Activated T-helper 2 cell treated with anti-CD3 and anti-CD28 coated beads, Interferon-gamma antibody, Interleukin-2, Interleukin-4, amounts not matched to agents 10 μg/mL and 5 μg/mL and 100 μg/mL, durations not matched to agents 14 hours and 24 hours and 36 hours (primary cell): ENCODE measurements at regions not wholly inside any gene's neighbourhood (a gene's known extent, or its start where the extent isn't known, plus 50 kb on each side); places are given as distances from the start of the nearest gene placed in this dataset.

ENCODE experiments used
- DNase-seq: peaks from one replicate; pipeline ENCODE4 v3.0.0; 2021; ENCODE audit warnings: low spot score
- H3K27ac Mint-ChIP-seq: one replicate; pipeline ENCODE4 v1.8.0; 2021; ENCODE audit warnings: mixed read lengths
- H3K27me3 Mint-ChIP-seq: one replicate; pipeline ENCODE4 v1.8.0; 2021; ENCODE audit warnings: low read depth, mixed read lengths
- H3K36me3 Mint-ChIP-seq: one replicate; pipeline ENCODE4 v1.8.0; 2021; ENCODE audit warnings: low read depth, mixed read lengths
- H3K4me1 Mint-ChIP-seq: one replicate; pipeline ENCODE4 v1.8.0; 2021; ENCODE audit warnings: low read depth, mixed read lengths
- H3K4me3 Mint-ChIP-seq: one replicate; pipeline ENCODE4 v1.8.0; 2021; ENCODE audit warnings: low read depth, mild to moderate bottlenecking, moderate library complexity, mixed read lengths
- H3K9me3 Mint-ChIP-seq: one replicate; pipeline ENCODE4 v1.8.0; 2021; ENCODE audit warnings: mixed read lengths
- intact Hi-C: fragments of 100-400 bp; cut with micrococcal nuclease; formaldehyde crosslinking; loops from one replicate; pipeline ENCODE4 v1.15.1; 2023

DNA sequence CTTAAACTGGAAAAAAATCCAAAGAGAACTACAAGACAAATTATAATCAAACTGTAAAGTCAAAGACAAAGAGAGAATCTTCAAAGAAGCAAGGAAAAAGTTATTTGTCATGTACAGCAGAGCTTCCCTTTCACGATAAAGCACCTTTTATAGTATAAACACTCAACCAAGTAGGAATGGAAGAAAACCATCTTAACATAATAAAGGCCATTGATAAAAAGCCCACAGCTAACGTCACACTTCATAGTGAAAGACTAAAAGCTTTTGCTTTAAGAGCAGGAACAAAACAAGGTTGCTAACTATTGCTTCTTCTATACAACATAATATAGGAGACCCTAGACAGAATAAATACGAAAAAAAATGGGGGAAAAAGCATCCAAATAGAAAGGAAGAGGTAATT lies 595.7 kb upstream of the POU3F4 start:
- H3K36me3 Mint-ChIP-seq: no peaks in the 10 kb centered on the region
- no peaks in the 10 kb centered on the region for H3K9me3 Mint-ChIP-seq
- intact Hi-C loops: no loop called here
- DNase-seq: no peak
- no peaks in the 10 kb centered on the region for H3K27me3 Mint-ChIP-seq
- H3K4me3 Mint-ChIP-seq: no peak overlapping the region
- no peak overlapping the region for H3K27ac Mint-ChIP-seq
- H3K4me1 Mint-ChIP-seq: no peaks in the 10 kb centered on the region

DNA sequence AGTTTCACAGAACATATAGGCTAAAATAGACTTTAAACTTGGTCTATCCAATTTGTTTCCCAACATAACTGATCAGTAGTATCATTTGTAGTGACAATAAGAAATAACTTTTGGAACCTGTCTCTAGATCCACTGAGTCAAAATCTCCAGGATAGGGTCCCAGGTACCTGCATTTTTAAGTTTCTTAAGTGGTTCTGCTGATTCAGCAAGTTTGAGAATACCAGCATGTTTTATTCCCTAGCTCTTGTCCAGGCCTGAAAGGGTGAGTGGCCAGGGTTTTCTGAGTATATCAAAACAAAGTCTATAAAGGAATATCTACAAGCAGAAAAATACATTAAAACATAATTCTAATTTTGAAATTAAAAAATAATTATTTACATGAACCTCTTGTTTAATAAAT lies 573.1 kb upstream of the POU3F4 start:
- H3K4me1 Mint-ChIP-seq: no peaks in the 10 kb centered on the region
- no peak overlapping the region for H3K4me3 Mint-ChIP-seq
- H3K27ac Mint-ChIP-seq: no peak overlapping the region
- no peak for DNase-seq
- intact Hi-C loops: no loop called here
- peaks cover 8% of the 10 kb centered on the region for H3K9me3 Mint-ChIP-seq
- H3K27me3 Mint-ChIP-seq: no peaks in the 10 kb centered on the region
- no peaks in the 10 kb centered on the region for H3K36me3 Mint-ChIP-seq

DNA sequence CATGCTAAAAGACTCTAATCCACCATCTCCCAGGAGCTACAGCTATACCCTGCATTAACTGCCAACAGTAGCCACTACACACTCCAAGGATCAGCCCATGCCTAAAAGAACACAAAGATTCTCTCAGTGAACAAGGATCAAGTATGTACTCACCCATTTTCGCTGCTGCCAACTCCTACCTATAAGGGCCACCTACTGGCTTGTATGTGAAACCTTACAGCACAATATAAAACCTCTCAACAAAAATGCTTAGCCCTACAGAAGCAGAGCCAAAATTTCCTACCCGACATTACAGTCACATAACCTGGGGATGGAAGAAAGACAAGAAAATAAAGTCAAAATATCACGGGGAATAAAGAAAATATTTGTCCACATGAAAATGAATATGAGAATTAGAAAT lies 562.8 kb upstream of the POU3F4 start:
- Mint-ChIP-seq H3K4me1 (no peaks in the 10 kb centered on the region), H3K27ac (no peak overlapping the region), H3K27me3 (no peaks in the 10 kb centered on the region), H3K9me3 (peaks cover 11% of the 10 kb centered on the region), H3K4me3 (no peak overlapping the region), H3K36me3 (no peaks in the 10 kb centered on the region)
- no peak for DNase-seq
- intact Hi-C loops: no loop called here

DNA sequence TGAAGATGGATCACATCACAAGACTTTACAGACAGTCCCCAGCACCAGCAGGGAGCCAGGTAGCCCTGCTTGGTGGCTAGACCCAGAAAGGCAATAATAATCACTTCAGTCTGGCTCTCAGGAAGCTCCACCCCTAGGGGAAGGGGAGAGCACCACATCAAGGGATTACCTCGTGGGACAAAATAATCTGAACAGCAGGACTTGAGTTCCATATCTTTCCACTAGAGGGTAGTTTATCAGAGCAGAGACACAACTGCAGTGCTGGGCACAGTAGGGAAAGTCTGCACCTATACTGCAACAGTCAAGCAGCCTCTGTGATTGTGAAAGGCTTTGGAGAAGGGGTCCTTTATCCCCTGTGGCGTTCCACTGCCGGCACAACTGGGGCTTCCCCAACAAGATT lies 547.0 kb upstream of the POU3F4 start:
- no peaks in the 10 kb centered on the region for H3K36me3 Mint-ChIP-seq

DNA sequence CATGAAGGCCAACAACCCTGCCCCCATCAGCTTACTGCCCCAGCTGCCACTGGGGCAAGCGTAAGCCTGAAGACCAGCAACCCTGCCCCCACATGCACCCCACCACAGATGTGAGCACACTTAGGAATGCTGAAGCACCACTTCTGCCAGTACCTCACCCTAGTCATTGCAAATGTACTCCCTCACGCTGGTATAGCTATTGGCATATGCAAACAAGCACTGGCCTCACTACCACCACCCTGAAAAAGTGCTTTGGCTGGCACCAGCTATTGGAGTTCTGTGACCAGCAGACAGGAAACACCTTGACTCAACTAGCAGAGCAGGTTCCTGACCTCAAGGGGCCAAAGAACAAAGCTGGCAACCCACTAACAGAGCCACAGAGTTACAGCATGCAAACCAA lies 534.4 kb upstream of the POU3F4 start:
- Mint-ChIP-seq H3K27ac (no peak overlapping the region), H3K9me3 (peaks cover 4% of the 10 kb centered on the region), H3K36me3 (no peaks in the 10 kb centered on the region), H3K27me3 (no peaks in the 10 kb centered on the region), H3K4me3 (no peak overlapping the region), H3K4me1 (no peaks in the 10 kb centered on the region)
- intact Hi-C loops: no loop called here
- DNase-seq: no peak

More for the DNA sequence above, 547.0 kb upstream of the POU3F4 start:
- intact Hi-C loops: no loop called here
- Mint-ChIP-seq H3K9me3 (no peaks in the 10 kb centered on the region), H3K4me3 (no peak overlapping the region), H3K27me3 (no peaks in the 10 kb centered on the region), H3K27ac (no peak overlapping the region), H3K4me1 (no peaks in the 10 kb centered on the region)
- no peak for DNase-seq

DNA sequence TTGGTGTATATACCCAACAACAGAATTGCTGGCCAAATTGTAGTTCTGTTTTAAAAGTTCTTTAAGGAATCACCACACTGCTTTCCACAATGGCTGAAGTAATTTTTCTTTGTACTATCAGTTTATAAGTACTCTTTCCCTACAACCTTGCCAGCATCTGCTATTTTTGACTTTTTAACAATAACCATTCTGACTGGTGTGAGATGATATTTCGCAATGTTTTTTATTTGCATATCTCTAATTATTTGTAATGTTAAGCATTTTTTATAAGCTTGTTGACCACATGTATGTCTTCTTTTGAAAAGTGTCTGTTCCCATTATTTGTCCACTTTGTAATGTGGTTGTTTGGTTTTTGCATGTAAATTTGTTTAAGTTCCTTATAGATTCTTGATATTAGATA lies 509.9 kb upstream of the POU3F4 start:
- intact Hi-C loops: no loop called here
- Mint-ChIP-seq H3K27me3 (no peaks in the 10 kb centered on the region), H3K27ac (no peak overlapping the region), H3K4me1 (no peaks in the 10 kb centered on the region), H3K36me3 (no peaks in the 10 kb centered on the region), H3K4me3 (no peak overlapping the region), H3K9me3 (peaks cover 12% of the 10 kb centered on the region)
- DNase-seq: no peak

DNA sequence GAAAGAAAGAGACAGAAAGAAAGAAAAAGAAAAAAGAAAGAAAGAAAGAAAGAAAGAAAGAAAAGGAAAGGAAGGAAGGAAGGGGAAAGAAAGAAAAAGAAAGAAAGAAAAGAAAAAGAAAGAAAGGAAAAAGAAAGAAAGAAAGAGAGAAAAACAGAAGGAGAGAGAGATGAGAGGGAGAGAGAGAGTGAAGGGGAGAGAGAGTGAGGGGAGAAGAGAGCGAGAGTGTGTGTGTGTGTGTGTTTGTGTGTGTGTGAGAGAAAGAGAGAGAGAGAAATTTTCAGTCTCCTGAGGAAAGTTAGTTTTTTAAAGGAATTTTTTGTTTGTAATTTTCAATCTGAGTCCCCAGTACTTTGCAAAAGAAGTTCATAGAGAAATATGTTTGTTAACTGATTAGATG lies 504.1 kb upstream of the POU3F4 start:
- Mint-ChIP-seq H3K4me3 (no peak overlapping the region), H3K4me1 (no peaks in the 10 kb centered on the region), H3K27me3 (no peaks in the 10 kb centered on the region), H3K27ac (no peak overlapping the region), H3K36me3 (no peaks in the 10 kb centered on the region), H3K9me3 (peaks cover 5% of the 10 kb centered on the region)
- intact Hi-C loops: no loop called here
- DNase-seq: no peak

DNA sequence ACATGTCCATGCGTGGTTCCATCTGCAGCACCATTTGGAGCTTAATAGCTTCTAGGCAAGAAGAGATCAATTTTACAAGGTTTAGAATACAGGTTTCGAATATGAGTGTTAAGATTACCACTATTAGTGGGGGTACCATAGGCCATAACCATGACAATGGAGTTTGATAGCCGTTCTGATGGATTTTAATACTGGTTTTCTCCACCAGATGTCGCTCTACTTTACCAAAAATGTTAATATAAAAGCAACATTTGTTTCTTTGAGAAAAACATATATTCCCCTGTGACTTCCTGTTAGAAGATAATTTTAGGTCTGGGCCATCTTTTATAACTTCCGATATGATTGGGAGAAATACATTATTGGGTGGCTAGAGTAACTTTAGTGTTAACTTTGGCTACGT lies 499.7 kb upstream of the POU3F4 start:
- Mint-ChIP-seq H3K4me1 (no peaks in the 10 kb centered on the region), H3K36me3 (no peaks in the 10 kb centered on the region), H3K27ac (no peak overlapping the region), H3K4me3 (no peak overlapping the region), H3K27me3 (no peaks in the 10 kb centered on the region), H3K9me3 (no peaks in the 10 kb centered on the region)
- intact Hi-C loops: loop anchor here (2.0 kb wide), 1 partner anchor 626 kb away; no protein-coding TSS in a partner anchor
- no peak for DNase-seq

DNA sequence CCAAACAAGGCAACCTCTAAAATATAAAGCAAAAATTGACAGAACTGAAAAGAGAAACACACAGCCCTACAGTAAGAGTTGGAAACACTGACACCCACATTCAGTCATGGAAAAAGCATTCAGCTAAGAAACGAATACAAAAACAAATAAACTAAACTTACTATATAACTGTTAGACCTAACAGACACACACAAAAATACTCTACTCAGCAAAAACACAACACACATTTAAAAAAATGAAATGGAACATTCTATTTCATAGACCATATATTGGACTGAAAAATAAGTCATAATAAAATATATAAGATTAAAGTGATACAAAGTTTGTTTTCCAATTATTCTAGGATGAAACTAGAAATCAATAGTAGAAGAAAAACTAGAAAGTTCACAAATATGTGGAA lies 488.8 kb upstream of the POU3F4 start:
- no peak for DNase-seq
- no peaks in the 10 kb centered on the region for H3K4me1 Mint-ChIP-seq
- H3K36me3 Mint-ChIP-seq: no peaks in the 10 kb centered on the region
- H3K9me3 Mint-ChIP-seq: peaks cover 9% of the 10 kb centered on the region
- H3K27ac Mint-ChIP-seq: no peak overlapping the region
- H3K27me3 Mint-ChIP-seq: no peaks in the 10 kb centered on the region
- intact Hi-C loops: no loop called here
- H3K4me3 Mint-ChIP-seq: no peak overlapping the region

DNA sequence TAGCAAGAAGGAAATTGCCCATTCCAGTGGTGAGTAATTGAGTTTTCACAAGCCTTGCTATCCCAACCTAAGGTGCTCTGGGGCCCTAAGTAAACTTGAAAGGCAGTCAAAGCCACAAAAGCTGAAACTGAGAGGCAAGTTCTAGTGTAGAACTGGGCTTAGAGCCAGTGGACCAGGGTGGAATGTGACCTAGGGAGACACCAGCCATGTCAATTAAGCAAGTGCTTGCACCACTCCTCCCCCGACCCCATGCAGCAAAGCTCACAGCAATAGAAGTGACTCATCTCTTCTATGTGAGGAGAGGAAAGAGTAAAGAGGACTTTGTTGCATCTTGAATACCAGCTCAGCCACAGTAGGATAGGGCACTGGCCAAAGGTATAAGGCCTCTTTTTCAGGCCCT lies 486.1 kb upstream of the POU3F4 start:
- H3K27me3 Mint-ChIP-seq: no peaks in the 10 kb centered on the region
- no peaks in the 10 kb centered on the region for H3K4me1 Mint-ChIP-seq
- peaks cover 17% of the 10 kb centered on the region for H3K9me3 Mint-ChIP-seq
- no peak overlapping the region for H3K27ac Mint-ChIP-seq
- no peak for DNase-seq
- no peak overlapping the region for H3K4me3 Mint-ChIP-seq
- H3K36me3 Mint-ChIP-seq: no peaks in the 10 kb centered on the region
- intact Hi-C loops: no loop called here
